OCI-LY1 (cell line): ENCODE measurements at regions not wholly inside any gene's neighbourhood (a gene's known extent, or its start where the extent isn't known, plus 50 kb on each side); places are given as distances from the start of the nearest gene placed in this dataset.

ENCODE experiments used
- H2AFZ ChIP-seq: fragments of 200-600 bp; sonication (generic), shearing (Covaris generic); 2 replicates; pipeline ENCODE4 v1.6.0; 2014; ENCODE audit warnings: antibody characterized with exemption, mild to moderate bottlenecking, low read length
- H3F3A ChIP-seq: fragments of 200-600 bp; sonication (generic), shearing (Covaris generic); 2 replicates; pipeline ENCODE4 v1.6.0; 2014; ENCODE audit warnings: mild to moderate bottlenecking, antibody characterized with exemption, low read length, moderate library complexity; ENCODE audit not compliant: insufficient read depth
- H3K27ac ChIP-seq: fragments of 200-600 bp; sonication (generic); 2 replicates; pipeline ENCODE4 v1.5.1; 2014; ENCODE audit warnings: low read length, mixed run types, mild to moderate bottlenecking, low read depth; ENCODE audit not compliant: poor library complexity, severe bottlenecking
- H3K27me3 ChIP-seq: fragments of 200-600 bp; sonication (generic); 2 replicates; pipeline ENCODE4 v1.6.0; 2014; ENCODE audit warnings: antibody characterized with exemption, mild to moderate bottlenecking, low read length, moderate library complexity; ENCODE audit not compliant: insufficient read depth
- H3K36me3 ChIP-seq: fragments of 200-600 bp; sonication (generic); 2 replicates; pipeline ENCODE4 v1.6.1; 2014; ENCODE audit warnings: mild to moderate bottlenecking, antibody characterized with exemption, low read length, moderate library complexity, mixed read lengths; ENCODE audit not compliant: insufficient read depth
- H3K4me1 ChIP-seq: fragments of 200-600 bp; sonication (generic); 2 replicates; pipeline ENCODE4 v1.5.1; 2014; ENCODE audit warnings: mild to moderate bottlenecking, low read length, moderate library complexity; ENCODE audit not compliant: insufficient read depth, severe bottlenecking
- H3K4me2 ChIP-seq: fragments of 200-600 bp; sonication (generic), shearing (Covaris generic); 2 replicates; pipeline ENCODE4 v1.6.1; 2014; ENCODE audit warnings: low read length
- H3K4me3 ChIP-seq: fragments of 200-600 bp; sonication (generic); 2 replicates; pipeline ENCODE4 v1.5.1; 2014; ENCODE audit warnings: low read length, low read depth, mild to moderate bottlenecking, mixed read lengths; ENCODE audit not compliant: poor library complexity, severe bottlenecking
- H3K79me2 ChIP-seq: fragments of 200-600 bp; shearing (Covaris generic); 2 replicates; pipeline ENCODE4 v1.6.1; 2016; ENCODE audit warnings: mixed run types, low read length, mixed read lengths; ENCODE audit not compliant: insufficient read depth
- H3K9ac ChIP-seq: fragments of 200-600 bp; sonication (generic), shearing (Covaris generic); 2 replicates; pipeline ENCODE4 v1.6.1; 2014; ENCODE audit warnings: mild to moderate bottlenecking, low read length, mixed read lengths
- H3K9me2 ChIP-seq: fragments of 200-600 bp; sonication (generic), shearing (Covaris generic); 2 replicates; pipeline ENCODE4 v1.6.1; 2014; ENCODE audit warnings: low read depth, mild to moderate bottlenecking, low read length, mixed read lengths
- H3K9me3 ChIP-seq: fragments of 200-600 bp; shearing (Covaris generic); 2 replicates; pipeline ENCODE4 v1.6.1; 2014; ENCODE audit warnings: low read length, mixed read lengths
- H4K20me1 ChIP-seq: fragments of 200-600 bp; sonication (generic), shearing (Covaris generic); 2 replicates; pipeline ENCODE4 v1.6.0; 2016; ENCODE audit warnings: mild to moderate bottlenecking, low read length; ENCODE audit not compliant: insufficient read depth
- EZH2 ChIP-seq: fragments of 200-600 bp; sonication (generic), shearing (Covaris generic); IDR thresholded peaks from 2 replicates; pipeline ENCODE4 v1.8.0; 2017; ENCODE audit warnings: borderline replicate concordance, mixed run types, mild to moderate bottlenecking, antibody characterized with exemption, low read length, moderate library complexity, mixed read lengths
- TF ChIP-seq, protein P1 (sequence below): fragments of 200-600 bp; sonication (generic), shearing (Covaris generic); IDR thresholded peaks from 2 replicates; pipeline ENCODE4 v1.5.1; 2017; ENCODE audit warnings: mild to moderate bottlenecking, antibody characterized with exemption, low read length, moderate library complexity, mixed read lengths

DNA sequence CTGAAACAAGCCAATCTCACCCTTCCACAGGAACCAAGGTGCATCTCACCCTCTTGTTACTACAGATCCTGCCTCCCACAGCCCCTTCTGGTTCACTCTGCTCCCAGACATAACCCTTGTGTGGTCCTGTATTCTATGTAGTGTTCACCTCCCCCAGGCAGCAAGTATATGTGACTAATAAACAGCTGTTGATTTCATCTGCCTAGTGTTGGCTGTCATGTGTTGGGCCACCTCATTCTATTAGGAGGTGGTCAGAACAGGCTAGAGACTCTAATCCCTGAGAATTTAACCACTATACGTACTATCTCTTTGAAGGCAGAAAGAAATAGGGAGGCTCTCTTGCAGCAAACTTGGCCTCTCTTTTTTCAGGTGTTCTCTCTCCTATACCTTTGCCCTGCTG lies 134.3 kb upstream of the RPL34 start:
- H3K4me3 ChIP-seq: no peak overlapping the region
- H3K79me2 ChIP-seq: no peaks in the 10 kb centered on the region
- no peak for TF ChIP-seq EZH2
- TF ChIP-seq, protein P1, sequence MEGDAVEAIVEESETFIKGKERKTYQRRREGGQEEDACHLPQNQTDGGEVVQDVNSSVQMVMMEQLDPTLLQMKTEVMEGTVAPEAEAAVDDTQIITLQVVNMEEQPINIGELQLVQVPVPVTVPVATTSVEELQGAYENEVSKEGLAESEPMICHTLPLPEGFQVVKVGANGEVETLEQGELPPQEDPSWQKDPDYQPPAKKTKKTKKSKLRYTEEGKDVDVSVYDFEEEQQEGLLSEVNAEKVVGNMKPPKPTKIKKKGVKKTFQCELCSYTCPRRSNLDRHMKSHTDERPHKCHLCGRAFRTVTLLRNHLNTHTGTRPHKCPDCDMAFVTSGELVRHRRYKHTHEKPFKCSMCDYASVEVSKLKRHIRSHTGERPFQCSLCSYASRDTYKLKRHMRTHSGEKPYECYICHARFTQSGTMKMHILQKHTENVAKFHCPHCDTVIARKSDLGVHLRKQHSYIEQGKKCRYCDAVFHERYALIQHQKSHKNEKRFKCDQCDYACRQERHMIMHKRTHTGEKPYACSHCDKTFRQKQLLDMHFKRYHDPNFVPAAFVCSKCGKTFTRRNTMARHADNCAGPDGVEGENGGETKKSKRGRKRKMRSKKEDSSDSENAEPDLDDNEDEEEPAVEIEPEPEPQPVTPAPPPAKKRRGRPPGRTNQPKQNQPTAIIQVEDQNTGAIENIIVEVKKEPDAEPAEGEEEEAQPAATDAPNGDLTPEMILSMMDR: no peak
- H4K20me1 ChIP-seq: no peaks in the 10 kb centered on the region
- no peaks in the 10 kb centered on the region for H3K36me3 ChIP-seq
- no peak overlapping the region for H2AFZ ChIP-seq
- H3K9me2 ChIP-seq: no peaks in the 10 kb centered on the region
- no peak overlapping the region for H3K4me2 ChIP-seq
- H3K4me1 ChIP-seq: no peaks in the 10 kb centered on the region
- no peaks in the 10 kb centered on the region for H3F3A ChIP-seq
- no peaks in the 10 kb centered on the region for H3K9me3 ChIP-seq
- H3K27ac ChIP-seq: no peak overlapping the region
- H3K27me3 ChIP-seq: no peaks in the 10 kb centered on the region
- no peak overlapping the region for H3K9ac ChIP-seq

DNA sequence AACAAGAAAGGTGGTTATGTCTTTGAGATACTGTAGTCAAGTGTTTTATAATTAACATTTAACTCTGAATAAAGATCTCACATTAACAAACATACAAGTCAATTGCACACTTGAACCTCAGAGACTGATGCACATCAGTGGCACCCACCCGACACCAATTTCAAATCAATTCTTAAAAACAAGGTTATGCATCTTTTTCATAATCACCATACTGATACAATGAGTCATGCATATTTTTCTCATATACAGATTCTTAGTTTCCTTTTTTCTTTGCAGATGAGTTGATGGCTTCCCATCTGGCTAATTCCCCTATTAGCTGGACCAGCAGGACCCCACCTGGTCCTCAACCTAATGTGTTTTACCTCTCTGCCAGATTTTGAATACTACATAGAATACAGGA lies 136.2 kb upstream of the RPL34 start:
- Histone ChIP-seq H3K9me2 (no peaks in the 10 kb centered on the region), H3K4me3 (no peak overlapping the region), H3F3A (no peaks in the 10 kb centered on the region), H3K27ac (no peak overlapping the region), H3K27me3 (no peaks in the 10 kb centered on the region), H3K79me2 (no peaks in the 10 kb centered on the region), H4K20me1 (no peaks in the 10 kb centered on the region), H3K9me3 (no peaks in the 10 kb centered on the region), H3K4me1 (no peaks in the 10 kb centered on the region), H3K4me2 (no peak overlapping the region), H2AFZ (no peak overlapping the region), H3K36me3 (no peaks in the 10 kb centered on the region), H3K9ac (no peak overlapping the region)
- TF ChIP-seq EZH2: no peak
- TF ChIP-seq, protein P1: no peak

DNA sequence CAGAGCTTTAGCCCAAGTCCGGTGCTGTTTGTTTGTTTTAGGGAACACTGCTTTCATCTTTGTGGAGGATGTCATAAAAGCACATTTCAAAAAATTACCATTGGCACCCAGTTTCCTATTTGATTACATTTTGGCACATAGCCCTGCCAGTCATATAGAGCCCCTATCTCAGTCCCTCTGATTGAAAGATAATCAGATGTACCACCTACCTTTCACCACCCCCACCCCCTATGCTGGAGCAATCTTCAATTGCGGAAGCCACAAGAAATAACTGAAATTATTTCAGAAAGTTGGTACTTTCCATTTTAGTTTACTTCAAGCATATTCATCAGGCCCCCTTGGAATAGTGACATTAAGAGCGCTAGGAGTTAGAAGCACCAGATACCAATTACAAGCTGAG lies 136.7 kb upstream of the RPL34 start:
- Histone ChIP-seq H3K27ac (no peak overlapping the region), H3K9me2 (no peaks in the 10 kb centered on the region), H4K20me1 (no peaks in the 10 kb centered on the region), H3K79me2 (no peaks in the 10 kb centered on the region), H3K27me3 (no peaks in the 10 kb centered on the region), H3K9ac (no peak overlapping the region), H3K4me1 (no peaks in the 10 kb centered on the region), H3K4me3 (no peak overlapping the region), H3K4me2 (no peak overlapping the region), H3K36me3 (no peaks in the 10 kb centered on the region), H3K9me3 (no peaks in the 10 kb centered on the region), H2AFZ (no peak overlapping the region), H3F3A (no peaks in the 10 kb centered on the region)
- TF ChIP-seq, protein P1: no peak
- no peak for TF ChIP-seq EZH2
